ENCODE measurements at regions not wholly inside any gene's neighbourhood (a gene's known extent, or its start where the extent isn't known, plus 50 kb on each side); places are given as distances from the start of the nearest gene placed in this dataset.

DNA sequence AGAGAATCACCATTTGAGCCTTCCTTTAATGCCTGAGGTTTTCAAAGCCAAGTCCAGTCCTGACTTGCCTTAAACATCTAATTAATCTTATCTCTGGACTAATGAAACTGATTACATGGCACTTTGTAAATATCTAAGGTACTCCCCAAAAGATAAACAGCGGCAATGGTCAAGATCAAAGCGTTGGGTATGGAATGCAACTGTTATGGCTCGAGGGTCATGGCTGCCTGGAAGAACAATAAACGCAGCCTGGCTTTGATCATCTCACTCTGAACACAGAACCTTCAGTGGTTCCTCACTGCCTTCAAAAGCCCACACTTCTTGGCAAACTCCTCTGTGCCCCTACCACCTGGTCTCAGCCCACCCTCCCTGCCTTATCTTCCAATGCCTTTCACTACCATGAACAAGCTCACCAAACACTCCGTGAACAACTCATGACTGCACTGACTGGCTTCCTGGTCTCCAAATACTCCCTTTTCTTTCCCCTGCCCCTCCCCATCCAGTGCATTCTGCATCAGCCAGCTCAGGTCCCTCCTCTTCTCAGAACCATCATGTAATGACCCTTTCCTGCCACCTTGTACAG, 150.2 kb upstream of the NFE2L3 start:
- TF ChIP-seq, protein P1, sequence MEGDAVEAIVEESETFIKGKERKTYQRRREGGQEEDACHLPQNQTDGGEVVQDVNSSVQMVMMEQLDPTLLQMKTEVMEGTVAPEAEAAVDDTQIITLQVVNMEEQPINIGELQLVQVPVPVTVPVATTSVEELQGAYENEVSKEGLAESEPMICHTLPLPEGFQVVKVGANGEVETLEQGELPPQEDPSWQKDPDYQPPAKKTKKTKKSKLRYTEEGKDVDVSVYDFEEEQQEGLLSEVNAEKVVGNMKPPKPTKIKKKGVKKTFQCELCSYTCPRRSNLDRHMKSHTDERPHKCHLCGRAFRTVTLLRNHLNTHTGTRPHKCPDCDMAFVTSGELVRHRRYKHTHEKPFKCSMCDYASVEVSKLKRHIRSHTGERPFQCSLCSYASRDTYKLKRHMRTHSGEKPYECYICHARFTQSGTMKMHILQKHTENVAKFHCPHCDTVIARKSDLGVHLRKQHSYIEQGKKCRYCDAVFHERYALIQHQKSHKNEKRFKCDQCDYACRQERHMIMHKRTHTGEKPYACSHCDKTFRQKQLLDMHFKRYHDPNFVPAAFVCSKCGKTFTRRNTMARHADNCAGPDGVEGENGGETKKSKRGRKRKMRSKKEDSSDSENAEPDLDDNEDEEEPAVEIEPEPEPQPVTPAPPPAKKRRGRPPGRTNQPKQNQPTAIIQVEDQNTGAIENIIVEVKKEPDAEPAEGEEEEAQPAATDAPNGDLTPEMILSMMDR (IDR thresholded peaks at IDR 0.05; ENCODE audit: low read depth, low read length): no peak
- no peak for DNase-seq (ENCODE audit: low read depth in 2 of 2)
- no peak overlapping the region for H3K4me3 ChIP-seq (replicated peaks in 1 of 2; ENCODE audit: low read depth in 2 of 2, low read length in 2 of 2)

DNA sequence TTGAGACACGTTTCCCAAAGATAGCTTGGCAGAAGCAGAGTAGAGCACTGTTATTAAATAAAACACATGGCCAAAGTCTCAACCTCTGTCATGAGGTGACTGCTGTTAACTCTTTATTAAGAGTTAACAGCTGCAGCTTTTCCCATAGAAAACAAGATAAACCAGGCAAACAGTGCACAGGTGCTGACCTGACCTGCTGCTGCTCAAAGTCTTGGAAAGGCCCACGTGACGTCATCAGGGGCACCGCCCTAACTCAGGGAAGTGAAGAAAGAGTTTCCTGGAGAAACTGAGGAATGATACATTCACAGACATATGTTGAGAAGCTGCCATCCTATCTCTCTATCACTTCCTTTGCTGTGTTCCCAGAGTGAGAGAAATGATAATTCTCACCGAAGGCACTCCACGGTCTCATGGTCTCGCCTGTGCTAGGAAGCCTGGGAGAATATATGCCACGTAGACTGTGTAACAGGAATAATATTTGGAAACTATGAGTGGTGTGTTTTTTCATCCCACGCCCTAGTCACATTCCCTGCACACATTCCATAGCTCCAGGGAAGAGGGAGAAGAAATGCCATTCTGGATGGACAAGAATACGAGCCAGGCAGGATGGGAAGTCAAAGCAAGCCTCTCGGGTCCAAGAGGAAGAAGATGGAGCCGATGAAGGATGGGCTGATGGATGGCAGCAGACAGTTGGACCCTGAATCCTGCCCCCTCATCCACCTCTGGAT, 146.2 kb upstream of the NFE2L3 start:
- no peak overlapping the region for H3K4me3 ChIP-seq (replicated peaks in 1 of 2; ENCODE audit: low read depth in 2 of 2, low read length in 2 of 2)
- no peak for DNase-seq (ENCODE audit: low read depth in 2 of 2)
- TF ChIP-seq, protein P1 (IDR thresholded peaks at IDR 0.05; ENCODE audit: low read depth, low read length): no peak

DNA sequence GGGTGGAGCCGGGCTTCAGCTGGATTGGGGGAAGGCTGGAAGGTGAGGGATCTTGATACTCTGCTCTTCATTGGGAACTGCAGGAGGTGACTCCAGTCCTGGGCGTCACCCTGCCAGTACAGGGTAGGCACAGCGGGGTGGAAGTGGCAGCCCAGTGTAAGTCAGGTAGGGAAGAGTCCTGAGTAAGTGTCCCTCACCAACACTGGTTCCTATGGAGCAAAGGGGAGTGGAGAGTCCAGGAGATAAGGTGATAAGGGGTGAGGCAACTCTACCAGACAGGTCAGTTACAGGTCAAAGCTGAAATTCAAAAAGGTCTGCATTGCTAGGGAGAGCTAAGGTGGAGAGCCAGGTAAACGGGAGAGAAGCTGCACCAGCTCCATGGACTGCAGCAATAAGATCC, 145.6 kb upstream of the NFE2L3 start:
- H3K4me3 ChIP-seq (replicated peaks in 1 of 2; ENCODE audit: low read depth in 2 of 2, low read length in 2 of 2): no peak overlapping the region
- no peak for DNase-seq (ENCODE audit: low read depth in 2 of 2)
- TF ChIP-seq, protein P1 (IDR thresholded peaks at IDR 0.05; ENCODE audit: low read depth, low read length): no peak

DNA sequence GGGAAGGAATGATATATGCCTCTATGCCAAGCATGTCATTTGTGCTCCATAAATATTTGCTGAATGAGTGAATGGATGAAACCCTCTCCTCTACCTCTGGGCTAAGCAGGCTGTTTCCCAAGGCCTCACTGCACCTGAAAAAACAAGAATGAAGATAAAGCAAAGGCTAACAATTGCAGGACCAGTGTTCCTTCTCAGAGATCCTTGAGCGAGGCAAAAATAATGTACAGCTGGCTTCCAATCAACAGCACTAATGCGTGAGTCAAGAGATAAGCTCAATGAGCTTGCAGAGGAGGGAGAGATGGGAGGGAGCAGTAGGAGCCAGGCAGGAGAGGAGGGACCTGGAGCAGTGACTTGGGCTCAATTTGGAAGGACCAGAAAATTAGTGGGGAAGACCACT, 144.5 kb upstream of the NFE2L3 start:
- TF ChIP-seq, protein P1 (IDR thresholded peaks at IDR 0.05; ENCODE audit: low read depth, low read length): no peak
- no peak overlapping the region for H3K4me3 ChIP-seq (replicated peaks in 1 of 2; ENCODE audit: low read depth in 2 of 2, low read length in 2 of 2)
- DNase-seq (ENCODE audit: low read depth in 2 of 2): no peak

DNA sequence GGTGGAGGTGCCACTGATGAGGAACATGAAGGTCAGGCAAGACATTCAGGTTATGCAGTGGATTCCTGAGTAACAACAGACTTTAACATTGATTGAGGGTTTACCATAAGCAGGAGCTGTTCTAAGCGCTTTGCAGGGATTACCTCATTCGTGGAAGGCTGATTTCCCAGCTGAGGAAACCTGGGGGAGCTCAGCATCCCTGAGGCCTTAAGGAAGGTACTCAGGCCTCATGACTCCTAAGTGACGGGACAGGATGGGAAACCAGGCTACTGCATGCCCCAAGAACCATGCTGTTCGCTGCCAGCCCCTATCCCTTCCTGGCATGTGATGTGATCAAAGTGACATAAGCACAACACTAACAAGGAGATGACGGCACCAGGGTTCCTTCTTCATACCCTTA, 143.6 kb upstream of the NFE2L3 start:
- H3K4me3 ChIP-seq (replicated peaks in 1 of 2; ENCODE audit: low read depth in 2 of 2, low read length in 2 of 2): no peak overlapping the region
- TF ChIP-seq, protein P1 (IDR thresholded peaks at IDR 0.05; ENCODE audit: low read depth, low read length): no peak
- no peak for DNase-seq (ENCODE audit: low read depth in 2 of 2)

DNA sequence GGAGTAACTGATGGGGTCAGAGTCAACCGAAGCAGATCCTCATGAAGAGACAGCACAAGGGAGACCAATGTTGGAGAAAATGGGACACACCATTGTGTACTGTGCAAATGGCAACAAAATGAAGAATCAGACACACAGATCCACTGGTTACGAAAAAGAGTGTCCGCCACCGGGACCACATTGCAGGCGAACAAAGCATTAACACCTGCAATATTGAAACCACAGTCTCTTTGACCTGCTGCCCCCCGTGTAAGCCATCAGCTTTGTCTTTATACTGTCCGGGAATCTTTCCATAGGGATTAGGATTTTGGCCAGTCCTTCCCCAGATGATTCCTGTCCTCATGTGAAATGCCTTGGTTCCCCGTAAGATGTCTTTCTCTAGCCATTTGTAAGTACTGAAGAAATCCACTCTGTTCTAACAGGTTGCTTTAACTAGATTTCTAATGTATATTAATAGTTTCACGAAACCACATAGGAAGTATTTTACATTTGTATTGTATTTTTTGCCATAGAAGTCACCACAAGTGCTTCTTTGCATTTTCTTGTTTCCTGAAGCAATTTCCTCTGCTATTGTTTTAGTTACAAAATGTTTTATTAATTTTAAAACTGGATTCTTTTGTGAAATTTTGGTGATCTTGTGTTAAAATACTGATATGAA, 140.8 kb upstream of the NFE2L3 start:
- DNase-seq (ENCODE audit: low read depth in 2 of 2): no peak
- no peak overlapping the region for H3K4me3 ChIP-seq (replicated peaks in 1 of 2; ENCODE audit: low read depth in 2 of 2, low read length in 2 of 2)
- TF ChIP-seq, protein P1 (IDR thresholded peaks at IDR 0.05; ENCODE audit: low read depth, low read length): no peak
